ENCODE measurements at regions not wholly inside any gene's neighbourhood (a gene's known extent, or its start where the extent isn't known, plus 50 kb on each side); places are given as distances from the start of the nearest gene placed in this dataset.

DNA sequence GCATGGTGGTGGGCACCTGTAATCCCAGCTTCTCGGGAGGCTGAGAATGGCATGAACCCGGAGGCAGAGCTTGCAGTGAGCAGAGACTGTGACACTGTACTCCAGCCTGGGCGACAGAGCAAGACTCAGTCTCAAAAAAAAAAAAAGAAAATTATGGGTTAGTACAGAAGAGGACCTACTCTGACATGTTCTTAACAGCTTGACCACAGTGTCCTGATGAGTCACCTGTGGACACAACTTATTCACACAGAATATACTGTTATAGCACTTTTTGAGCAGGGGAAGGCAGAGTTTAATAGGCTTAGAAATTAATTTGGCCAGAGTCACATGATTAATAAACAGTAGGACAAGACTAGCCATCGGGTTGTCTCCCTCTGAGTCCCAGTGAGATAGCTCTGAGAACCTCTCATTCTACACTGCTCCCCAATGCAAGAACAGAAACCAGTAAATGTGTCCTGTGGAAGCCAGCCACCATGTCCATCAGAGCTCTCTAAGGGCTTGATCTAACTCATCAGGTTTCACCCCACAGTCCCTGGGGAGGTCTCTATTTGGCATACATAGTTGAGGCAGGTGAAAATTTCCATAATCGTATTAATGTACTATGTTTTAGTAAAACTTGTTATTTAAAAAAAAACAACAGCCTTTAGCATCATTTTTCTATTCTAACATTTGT, 1077.9 kb upstream of the C9orf72 start:
- DNase-seq: no peak

- DNase-seq: no peak
These were observed 1079.9 kb upstream of the C9orf72 start for GRCh38 chr9:28653216-28653615.

DNA sequence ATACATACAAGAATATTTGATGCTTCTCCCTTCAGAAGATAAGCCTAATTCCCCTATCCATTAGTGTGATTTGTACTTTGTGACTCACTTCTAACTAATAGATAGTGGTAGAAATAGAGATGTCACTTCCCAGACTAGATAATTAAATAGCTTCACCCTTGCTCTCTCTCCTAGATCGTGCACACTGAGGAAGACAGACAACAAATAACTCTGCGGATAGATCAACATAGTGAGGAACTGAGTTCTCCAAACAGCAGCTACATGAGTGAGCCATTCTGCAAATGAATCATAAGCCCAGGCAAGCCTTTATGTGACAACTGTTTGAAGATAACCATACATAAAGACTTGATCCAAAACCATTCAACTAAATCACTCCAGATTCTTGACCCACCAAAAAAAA, 1083.4 kb upstream of the C9orf72 start:
- no peak for DNase-seq

DNA sequence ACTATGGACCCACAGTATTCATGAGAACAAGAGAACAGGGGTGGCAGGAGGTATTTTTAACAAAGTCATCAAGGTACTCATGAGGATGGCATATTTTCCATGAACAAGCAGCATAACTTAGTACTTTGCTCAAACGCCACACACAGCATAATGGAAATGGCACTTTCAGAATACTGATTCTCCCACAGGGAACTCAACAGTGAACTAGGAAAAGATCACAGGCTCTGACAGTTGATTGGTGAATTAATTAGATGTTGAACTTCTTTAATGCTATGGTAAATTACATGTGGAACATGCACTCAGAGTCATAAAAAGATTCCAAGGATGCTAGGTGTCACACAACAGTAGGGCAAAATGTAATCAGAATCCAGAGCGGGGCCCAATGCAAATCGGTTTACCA, 1088.6 kb upstream of the C9orf72 start:
- no peak for DNase-seq

GRCh38 chr9:28662675-28663074, 1089.4 kb upstream of the C9orf72 start:
- DNase-seq: no peak

DNA sequence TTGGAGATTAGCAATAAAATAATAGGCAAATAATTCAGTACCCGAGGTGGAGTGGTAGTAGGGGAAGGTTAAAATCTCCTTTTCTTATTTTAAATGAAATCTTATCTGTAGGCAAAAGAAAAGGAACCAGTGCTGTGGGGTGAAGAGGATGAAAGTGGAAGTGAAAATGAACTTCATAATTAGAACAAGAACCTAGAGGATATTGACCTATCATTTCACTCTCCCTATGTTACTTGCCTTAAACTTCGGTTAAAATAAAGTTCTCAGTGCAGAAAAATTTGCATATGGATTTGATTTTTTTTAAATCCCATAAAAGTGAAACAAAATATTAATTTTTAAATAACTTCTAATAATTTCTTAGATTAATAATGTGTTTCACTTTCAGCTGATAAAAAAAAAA, 1094.9 kb upstream of the C9orf72 start:
- DNase-seq: no peak

- no peak for DNase-seq
These were observed 1097.7 kb upstream of the C9orf72 start for GRCh38 chr9:28671000-28671399.

DNA sequence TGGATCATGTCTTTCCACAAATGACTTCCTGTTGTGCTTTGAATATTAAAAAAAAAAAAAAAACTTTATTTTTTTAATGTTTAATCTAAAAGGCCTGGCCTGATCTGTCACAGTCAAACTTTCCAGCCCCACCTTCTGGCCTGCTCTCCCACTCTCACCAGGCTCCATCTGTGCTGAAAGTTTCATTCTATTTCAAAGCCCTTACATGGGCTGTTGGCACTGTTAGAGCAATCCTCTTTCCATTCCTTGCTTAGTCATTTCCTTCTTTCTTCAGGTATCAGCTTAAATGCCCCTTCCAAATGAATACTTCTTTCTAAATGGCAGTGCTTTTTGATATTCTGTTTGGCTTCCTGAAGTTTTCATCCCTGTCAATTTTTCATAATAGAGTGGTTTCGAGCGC, 1104.8 kb upstream of the C9orf72 start:
- no peak for DNase-seq

DNA sequence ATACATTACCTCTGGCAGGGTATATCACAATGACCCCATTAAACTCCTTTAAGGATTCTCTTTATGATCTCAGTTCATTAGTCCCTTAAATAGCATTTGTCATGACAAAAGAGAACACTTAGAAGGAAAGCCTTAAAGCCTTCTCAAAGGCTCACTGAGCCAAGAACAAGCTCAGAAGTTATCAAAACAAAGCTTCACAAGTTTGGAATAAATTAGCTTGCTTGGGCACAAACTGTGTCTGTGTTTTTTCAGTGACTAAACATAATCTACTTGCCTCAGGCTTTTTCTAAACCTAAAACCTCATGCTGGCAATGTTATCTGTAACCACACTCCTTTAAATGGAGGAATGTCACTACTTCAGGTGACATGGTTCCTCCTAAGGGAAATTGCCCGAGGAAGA, 1114.9 kb upstream of the C9orf72 start:
- DNase-seq: no peak

DNA sequence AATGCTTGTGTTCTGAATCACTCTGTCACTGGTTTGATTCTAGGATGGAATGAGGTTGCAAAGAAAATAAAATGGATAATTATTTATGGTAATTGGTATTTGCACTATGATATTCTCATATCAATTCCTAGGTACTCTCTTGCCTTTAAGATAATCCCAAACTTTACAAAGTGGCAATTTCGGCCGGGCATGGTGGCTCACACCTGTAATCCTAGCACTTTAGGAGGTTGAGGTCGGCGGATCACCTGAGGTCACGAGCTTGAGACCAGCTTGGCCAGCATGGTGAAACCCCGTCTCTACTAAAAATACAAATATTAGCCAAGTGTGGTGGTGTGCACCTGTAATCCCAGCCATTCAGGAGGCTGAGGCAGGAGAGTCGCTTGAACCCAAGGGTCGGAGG, 1118.7 kb upstream of the C9orf72 start:
- no peak for DNase-seq

GRCh38 chr9:28696960-28697359, 1123.7 kb upstream of the C9orf72 start:
- no peak for DNase-seq

GRCh38 chr9:28699632-28700031, 1126.4 kb upstream of the C9orf72 start:
- no peak for DNase-seq

- no peak for DNase-seq
These were observed 1134.3 kb upstream of the C9orf72 start for GRCh38 chr9:28707616-28708015.

DNA sequence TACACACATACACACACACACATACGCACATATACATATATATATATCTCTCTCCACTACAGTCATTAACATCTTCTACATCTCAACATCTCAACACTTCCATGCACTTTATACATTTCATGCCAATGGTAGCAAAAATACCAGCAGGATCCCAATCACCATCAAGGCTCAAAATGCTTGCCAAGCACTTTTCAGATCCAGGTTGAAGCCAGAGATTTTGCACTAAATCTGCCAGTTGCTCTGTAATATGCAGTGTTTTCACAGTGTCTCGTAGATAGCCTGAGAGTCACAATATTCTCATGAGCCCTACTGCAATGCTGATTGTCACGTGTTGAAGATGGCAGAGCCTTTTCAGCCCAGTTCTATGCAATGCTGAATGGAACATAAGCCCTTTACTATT, 1140.9 kb upstream of the C9orf72 start:
- DNase-seq: no peak

- no peak for DNase-seq
These were observed 1144.9 kb upstream of the C9orf72 start for GRCh38 chr9:28718226-28718625.

DNA sequence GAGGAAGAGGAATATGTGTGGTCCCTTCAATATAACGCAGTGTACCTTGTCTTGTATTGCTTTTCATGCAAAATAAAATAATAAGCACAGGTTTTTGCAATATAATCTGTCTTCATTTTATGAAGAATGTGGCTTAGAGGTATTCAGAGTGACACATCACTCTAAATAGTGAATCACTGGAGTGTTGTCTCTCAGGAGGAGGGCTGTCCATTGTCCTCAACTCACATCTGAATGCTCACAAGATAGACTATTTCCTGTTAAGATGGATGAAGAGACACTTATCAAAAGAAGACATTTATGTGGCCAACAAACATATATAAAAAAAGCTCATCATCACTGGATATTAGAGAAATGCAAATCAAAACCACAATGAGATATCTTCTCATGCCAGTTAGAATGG, 1147.5 kb upstream of the C9orf72 start:
- no peak for DNase-seq

- no peak for DNase-seq
These were observed 1156.8 kb upstream of the C9orf72 start for GRCh38 chr9:28730111-28730510.

DNA sequence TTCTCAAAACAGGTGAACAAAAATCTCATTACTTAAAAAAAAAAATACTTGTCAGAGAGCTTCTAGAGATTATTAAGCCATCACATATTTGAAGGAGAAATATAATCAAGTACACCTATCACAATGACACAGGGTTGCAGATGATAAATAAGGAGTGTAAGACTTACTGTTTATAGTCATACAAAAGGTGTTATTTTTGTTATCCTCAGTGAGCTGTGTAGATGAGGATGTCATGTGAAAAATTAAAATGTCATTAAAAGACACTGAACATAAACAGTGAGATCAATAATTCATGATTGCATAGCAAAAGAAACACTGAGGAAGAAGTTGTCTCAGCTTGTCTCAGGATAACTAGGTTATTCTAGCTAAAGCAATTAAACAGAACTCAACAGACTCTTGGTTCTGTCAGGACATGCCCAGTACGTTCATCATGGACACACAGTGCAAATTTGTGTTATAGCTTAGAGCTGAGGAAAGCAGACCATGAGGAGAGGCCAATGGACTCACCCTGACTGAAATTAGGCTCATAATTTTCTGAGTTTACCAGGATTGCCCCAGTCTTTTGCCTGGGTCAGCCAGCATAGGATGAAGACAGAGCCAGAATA, 1162.6 kb upstream of the C9orf72 start:
- DNase-seq: no peak

DNA sequence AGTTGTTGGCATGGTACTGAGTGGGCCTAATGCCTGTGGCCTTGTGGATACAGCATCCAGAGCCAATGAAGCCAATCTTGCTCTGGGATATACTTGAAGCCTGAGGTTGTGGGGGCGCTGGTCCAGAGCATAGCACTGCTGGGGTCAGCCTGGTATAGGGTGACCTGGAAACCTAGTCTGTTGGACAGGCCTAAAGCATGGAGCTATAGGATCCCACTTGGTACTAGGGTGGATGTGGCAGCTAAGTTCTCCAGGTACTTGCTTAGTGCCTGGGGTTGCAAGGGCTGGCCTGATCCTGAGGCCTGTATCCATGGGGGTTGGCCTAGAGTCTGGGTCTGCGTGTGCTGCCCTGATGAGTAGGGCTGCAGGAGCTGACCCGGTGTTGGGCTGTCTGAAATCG, 1168.2 kb upstream of the C9orf72 start:
- DNase-seq: no peak

GRCh38 chr9:28747351-28747985, 1174.2 kb upstream of the C9orf72 start:
- no peak for DNase-seq

GRCh38 chr9:28750136-28750535, 1176.9 kb upstream of the C9orf72 start:
- DNase-seq: no peak

GRCh38 chr9:28758341-28758740, 1185.1 kb upstream of the C9orf72 start:
- DNase-seq: no peak

- DNase-seq: no peak
These were observed 1185.7 kb upstream of the C9orf72 start for GRCh38 chr9:28758971-28759370.

DNA sequence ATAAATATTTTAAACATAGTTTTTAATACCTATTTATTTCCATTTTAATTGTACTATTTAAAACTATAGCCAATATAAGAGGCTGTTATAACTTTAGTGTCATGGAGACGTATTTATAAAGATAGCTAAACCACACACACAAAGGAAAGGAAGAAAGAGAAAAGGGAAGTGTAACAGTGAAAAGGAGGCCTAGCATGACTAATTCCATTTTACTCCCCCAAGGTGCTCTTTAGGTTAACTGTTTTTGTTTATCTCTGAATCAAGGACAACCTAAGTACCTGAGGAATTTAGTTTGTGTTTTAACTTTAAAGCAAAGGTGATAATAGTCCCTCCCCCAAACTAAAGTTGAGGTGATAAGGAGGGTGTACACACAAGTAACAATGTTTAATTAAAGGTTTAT, 1188.9 kb upstream of the C9orf72 start:
- no peak for DNase-seq

- no peak for DNase-seq
These were observed 1191.3 kb upstream of the C9orf72 start for GRCh38 chr9:28764532-28764931.

Data from GOT3 (cell line).